IPS-NIHi7 (cell line): ENCODE measurements at regions not wholly inside any gene's neighbourhood (a gene's known extent, or its start where the extent isn't known, plus 50 kb on each side); places are given as distances from the start of the nearest gene placed in this dataset.
"Not testable (repeated sequence)": the region's sequence is repeated elsewhere in the genome, so short reads cannot be mapped to it uniquely, and the experiment has no call there.

Experiments used
- DNase-seq: peaks from one replicate; pipeline ENCODE4 v3.0.0; 2012; ENCODE audit warnings: mixed read lengths; ENCODE audit errors: extremely low spot score

- DNase-seq, result not testable (repeated sequence)
These were observed 119.5 kb downstream of the IGLL1 start for GRCh38 chr22:23460517-23461031.

- not testable (repeated sequence) for DNase-seq
These were observed 120.2 kb downstream of the IGLL1 start for GRCh38 chr22:23459645-23460516.

- DNase-seq, result no peak
These were observed 121.2 kb downstream of the IGLL1 start for GRCh38 chr22:23458663-23459541.

GRCh38 chr22:23457380-23457985 lies 122.6 kb downstream of the IGLL1 start:
- no peak for DNase-seq

GRCh38 chr22:23456666-23457379 lies 123.3 kb downstream of the IGLL1 start:
- not testable (repeated sequence) for DNase-seq

GRCh38 chr22:23454345-23454744 lies 125.7 kb downstream of the IGLL1 start:
- not testable (repeated sequence) for DNase-seq

GRCh38 chr22:23453277-23453676 lies 126.8 kb downstream of the IGLL1 start:
- DNase-seq, result no peak

- no peak for DNase-seq
These were observed 127.7 kb downstream of the IGLL1 start for GRCh38 chr22:23452231-23453010.

GRCh38 chr22:23451452-23452230 lies 128.4 kb downstream of the IGLL1 start:
- DNase-seq, result not testable (repeated sequence)

GRCh38 chr22:23450821-23451220 lies 129.3 kb downstream of the IGLL1 start:
- DNase-seq, result not testable (repeated sequence)

- no peak for DNase-seq
These were observed 129.7 kb downstream of the IGLL1 start for GRCh38 chr22:23450434-23450795.

- not testable (repeated sequence) for DNase-seq
These were observed 130.2 kb downstream of the IGLL1 start for GRCh38 chr22:23449748-23450433.

GRCh38 chr22:23448499-23449288 lies 131.4 kb downstream of the IGLL1 start:
- not testable (repeated sequence) for DNase-seq

- DNase-seq, result no peak
These were observed 133.2 kb downstream of the IGLL1 start for GRCh38 chr22:23446796-23447350.

GRCh38 chr22:23446194-23446593 lies 133.9 kb downstream of the IGLL1 start:
- not testable (repeated sequence) for DNase-seq

GRCh38 chr22:23443905-23444304 lies 136.2 kb downstream of the IGLL1 start:
- not testable (repeated sequence) for DNase-seq

GRCh38 chr22:23439581-23439980 lies 140.5 kb downstream of the IGLL1 start:
- not testable (repeated sequence) for DNase-seq

- no peak for DNase-seq
These were observed 141.9 kb downstream of the IGLL1 start for GRCh38 chr22:23438216-23438615.
